ENCODE measurements at regions not wholly inside any gene's neighbourhood (a gene's known extent, or its start where the extent isn't known, plus 50 kb on each side); places are given as distances from the start of the nearest gene placed in this dataset.

DNA sequence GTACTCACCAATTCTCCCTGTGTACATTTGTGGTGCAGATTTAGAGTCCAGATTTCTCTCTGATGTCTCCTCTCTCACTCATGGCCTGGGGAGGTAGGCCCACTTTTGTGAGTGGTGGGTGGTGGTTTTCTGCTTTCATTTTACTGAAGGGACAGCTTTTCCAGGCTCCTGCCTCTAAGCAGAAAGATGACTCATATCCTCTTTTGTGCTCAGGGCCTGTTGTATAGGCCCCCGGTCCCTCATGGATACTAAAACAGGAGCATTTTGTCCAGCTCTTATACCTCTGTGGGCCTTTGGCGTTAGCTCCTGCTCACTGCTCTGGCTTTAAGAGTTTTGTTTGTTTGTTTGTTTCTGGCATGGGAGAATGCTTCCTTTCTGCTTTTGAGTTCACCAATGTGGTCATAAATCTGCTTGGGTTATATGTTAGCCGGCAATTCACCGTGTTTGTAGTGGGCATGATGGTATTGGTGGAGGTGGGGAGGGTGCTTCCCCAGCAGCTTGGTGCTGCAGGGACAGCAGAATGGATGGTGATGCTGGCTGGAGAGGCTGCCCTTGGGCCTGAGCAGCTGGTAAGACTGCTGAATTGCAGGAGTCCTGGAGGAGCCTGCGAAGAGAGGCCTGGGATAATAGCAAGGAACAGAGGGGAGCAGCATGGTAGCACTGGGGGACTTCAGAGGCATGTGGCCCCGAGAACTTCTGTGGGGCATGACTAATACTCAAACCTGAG lies 468.7 kb downstream of the RPS24 start:
- 86% methylated on average over 6 of the region's 6 CpGs for WGBS
- H3K27ac ChIP-seq (ENCODE audit: low read depth, low read length), result no peak overlapping the region
- no peak overlapping the region for H3K4me3 ChIP-seq (ENCODE audit: low read length)
- H3K36me3 ChIP-seq (ENCODE audit: insufficient read depth, low read length), result no peaks in the 10 kb centered on the region
- H3K9ac ChIP-seq (ENCODE audit: low read depth, low read length), result no peak overlapping the region
- H3K9me3 ChIP-seq (ENCODE audit: insufficient read depth, low read depth, low read length), result no peaks in the 10 kb centered on the region
- no peaks in the 10 kb centered on the region for H3K27me3 ChIP-seq (ENCODE audit: insufficient read depth, low read length)
- peaks cover 3% of the 10 kb centered on the region; the same call in 1 of the 2 replicates for H3K4me1 ChIP-seq (ENCODE audit: insufficient read depth, low read length)

DNA sequence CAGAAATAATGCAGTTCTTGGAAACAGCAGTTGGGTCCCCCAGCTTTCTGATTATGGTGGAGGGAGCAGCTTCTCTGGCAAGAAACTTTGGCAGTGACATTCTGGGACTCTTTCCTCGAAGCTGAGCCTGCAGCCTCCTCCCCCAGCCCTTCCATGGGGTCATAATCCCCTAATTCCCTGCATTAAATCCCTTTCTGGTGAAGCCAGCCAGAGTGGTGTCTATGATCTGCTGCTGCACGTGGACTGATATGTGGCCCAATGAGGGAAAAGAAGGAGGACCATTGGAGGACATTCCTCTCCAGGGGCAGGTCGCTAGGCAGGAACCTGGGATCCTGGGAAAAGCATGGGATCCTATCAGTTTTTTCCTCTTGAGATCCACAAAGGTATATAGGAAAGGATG lies 470.5 kb downstream of the RPS24 start:
- Histone ChIP-seq H3K36me3 (ENCODE audit: insufficient read depth, low read length) (no peaks in the 10 kb centered on the region), H3K27ac (ENCODE audit: low read depth, low read length) (no peak overlapping the region), H3K9me3 (ENCODE audit: insufficient read depth, low read depth, low read length) (no peaks in the 10 kb centered on the region), H3K4me3 (ENCODE audit: low read length) (no peak overlapping the region), H3K27me3 (ENCODE audit: insufficient read depth, low read length) (no peaks in the 10 kb centered on the region), H3K4me1 (ENCODE audit: insufficient read depth, low read length) (peaks cover 3% of the 10 kb centered on the region; the same call in 1 of the 2 replicates), H3K9ac (ENCODE audit: low read depth, low read length) (no peak overlapping the region)
- WGBS, result 87% methylated on average over 3 of the region's 3 CpGs

DNA sequence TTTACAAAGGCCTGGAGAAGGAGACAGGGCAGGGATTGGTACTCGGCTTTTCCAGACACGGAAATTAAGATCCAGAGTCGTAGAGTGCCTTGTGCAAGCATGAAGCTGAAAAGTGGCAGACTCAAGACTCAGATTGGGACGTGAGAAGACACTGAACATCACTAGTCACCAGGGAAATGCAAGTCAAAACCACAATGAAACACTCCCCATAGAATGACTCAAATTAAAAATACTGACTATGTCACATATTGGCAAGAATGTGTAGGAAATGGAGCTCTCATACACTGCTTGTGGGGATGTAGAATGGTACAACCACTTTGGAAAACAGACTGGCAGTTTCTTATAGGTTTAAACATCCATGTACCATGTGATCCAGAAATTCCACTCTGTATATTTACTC lies 472.0 kb downstream of the RPS24 start:
- Histone ChIP-seq H3K36me3 (ENCODE audit: insufficient read depth, low read length) (no peaks in the 10 kb centered on the region), H3K9me3 (ENCODE audit: insufficient read depth, low read depth, low read length) (no peaks in the 10 kb centered on the region), H3K4me1 (ENCODE audit: insufficient read depth, low read length) (peaks cover 3% of the 10 kb centered on the region; the same call in 1 of the 2 replicates), H3K4me3 (ENCODE audit: low read length) (no peak overlapping the region), H3K27me3 (ENCODE audit: insufficient read depth, low read length) (no peaks in the 10 kb centered on the region), H3K27ac (ENCODE audit: low read depth, low read length) (no peak overlapping the region), H3K9ac (ENCODE audit: low read depth, low read length) (no peak overlapping the region)
- 95% methylated on average over 4 of the region's 4 CpGs for WGBS

DNA sequence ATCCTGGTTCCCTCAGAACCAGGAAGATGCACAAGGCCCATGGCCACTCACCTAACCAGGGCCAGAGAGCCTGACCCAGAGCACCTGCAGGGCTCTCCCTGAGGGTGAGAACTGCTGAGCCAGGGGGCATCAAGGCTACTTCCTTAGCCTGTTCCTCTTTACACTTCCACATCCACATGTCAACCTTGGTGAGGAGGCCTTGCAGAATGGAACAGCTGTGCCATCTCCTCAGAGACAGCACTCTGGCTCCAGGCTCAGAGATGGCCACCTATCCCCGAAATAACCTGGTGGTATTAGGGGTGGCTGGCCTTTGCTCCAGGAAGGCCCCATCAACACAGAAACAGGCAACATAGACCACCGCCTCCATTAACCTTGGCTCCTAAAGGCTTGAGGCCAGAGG lies 473.0 kb downstream of the RPS24 start:
- WGBS, result 97% methylated on average over 2 of the region's 2 CpGs

DNA sequence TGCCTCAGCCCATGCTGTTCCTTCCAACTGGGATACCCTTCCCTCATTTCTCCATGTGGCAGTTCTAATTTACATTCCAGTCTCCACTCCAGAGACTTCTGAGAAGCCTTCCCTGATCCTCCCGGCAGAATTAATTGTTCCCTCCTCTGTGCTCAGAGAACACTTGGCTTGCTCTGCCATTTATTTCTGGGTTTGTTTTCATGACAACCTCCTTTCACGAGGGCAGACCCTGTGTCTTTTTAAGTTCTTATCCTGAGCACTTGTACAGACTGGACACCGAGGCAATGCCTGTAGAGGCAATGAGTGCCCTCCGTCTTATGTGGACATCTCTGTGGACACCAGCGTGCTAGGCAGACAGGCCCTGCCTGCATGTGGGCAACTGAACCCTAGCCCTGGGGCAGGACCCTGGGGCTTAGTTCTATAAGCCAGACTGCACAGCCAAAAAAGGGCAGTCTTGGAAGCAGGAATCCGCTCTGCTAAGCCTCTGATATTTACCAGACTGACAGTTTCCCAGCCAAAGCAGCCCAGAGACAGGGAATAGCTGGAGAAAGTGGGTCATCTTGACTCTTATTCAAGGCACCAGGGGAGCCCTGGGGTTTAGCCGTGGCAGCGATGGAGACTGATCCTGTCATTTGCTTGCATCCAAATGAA lies 474.0 kb downstream of the RPS24 start:
- 91% methylated on average over 8 of the region's 8 CpGs for WGBS
- Histone ChIP-seq H3K4me3 (ENCODE audit: low read length) (no peak overlapping the region), H3K9me3 (ENCODE audit: insufficient read depth, low read depth, low read length) (no peaks in the 10 kb centered on the region), H3K36me3 (ENCODE audit: insufficient read depth, low read length) (no peaks in the 10 kb centered on the region), H3K27ac (ENCODE audit: low read depth, low read length) (no peak overlapping the region), H3K4me1 (ENCODE audit: insufficient read depth, low read length) (no peaks in the 10 kb centered on the region), H3K9ac (ENCODE audit: low read depth, low read length) (no peak overlapping the region), H3K27me3 (ENCODE audit: insufficient read depth, low read length) (no peaks in the 10 kb centered on the region)

More for the DNA sequence above, 473.0 kb downstream of the RPS24 start:
- Histone ChIP-seq H3K9me3 (ENCODE audit: insufficient read depth, low read depth, low read length) (no peaks in the 10 kb centered on the region), H3K4me1 (ENCODE audit: insufficient read depth, low read length) (peaks cover 3% of the 10 kb centered on the region; the same call in 1 of the 2 replicates), H3K4me3 (ENCODE audit: low read length) (no peak overlapping the region), H3K36me3 (ENCODE audit: insufficient read depth, low read length) (no peaks in the 10 kb centered on the region), H3K27me3 (ENCODE audit: insufficient read depth, low read length) (no peaks in the 10 kb centered on the region), H3K27ac (ENCODE audit: low read depth, low read length) (no peak overlapping the region), H3K9ac (ENCODE audit: low read depth, low read length) (no peak overlapping the region)

DNA sequence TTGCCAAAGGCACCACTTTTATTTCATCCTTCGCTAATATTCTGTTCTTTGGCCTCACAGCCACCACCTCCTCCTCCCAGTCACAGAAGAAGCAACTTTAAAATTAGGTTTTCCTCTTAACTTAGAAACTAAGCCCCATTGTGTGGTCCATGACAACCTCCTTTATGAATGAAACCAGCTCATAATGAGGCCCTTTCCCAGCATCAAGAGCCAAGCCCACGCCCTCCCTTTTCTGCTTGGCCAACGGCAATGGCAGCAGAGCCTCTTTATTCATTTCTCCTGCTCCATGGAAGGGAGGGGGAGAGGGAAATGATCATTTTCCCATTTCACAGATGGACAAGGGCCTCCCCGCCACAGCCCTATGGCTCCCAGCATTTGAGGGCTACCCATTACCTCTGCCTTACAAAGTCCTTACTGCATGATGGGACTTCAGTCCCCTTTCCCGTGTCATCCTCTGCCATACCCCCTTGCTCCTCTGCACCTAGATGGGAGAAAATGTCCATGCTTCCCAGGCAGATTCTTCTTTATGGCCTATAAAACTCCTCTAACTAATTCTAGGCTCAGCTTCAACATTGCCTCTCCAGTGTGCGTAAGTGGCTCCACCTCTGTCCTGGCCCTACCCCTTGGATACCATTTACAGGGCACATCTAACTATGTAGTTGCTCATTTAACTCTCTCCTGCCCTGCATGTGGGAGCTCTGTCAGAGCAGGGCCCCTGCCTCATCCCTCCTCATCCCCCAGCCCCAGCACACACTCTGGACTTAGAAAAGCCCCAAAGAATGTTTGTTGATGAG lies 475.5 kb downstream of the RPS24 start:
- Histone ChIP-seq H3K27ac (ENCODE audit: low read depth, low read length) (no peak overlapping the region), H3K4me1 (ENCODE audit: insufficient read depth, low read length) (no peaks in the 10 kb centered on the region), H3K9me3 (ENCODE audit: insufficient read depth, low read depth, low read length) (no peaks in the 10 kb centered on the region), H3K27me3 (ENCODE audit: insufficient read depth, low read length) (no peaks in the 10 kb centered on the region), H3K36me3 (ENCODE audit: insufficient read depth, low read length) (no peaks in the 10 kb centered on the region), H3K4me3 (ENCODE audit: low read length) (no peak overlapping the region), H3K9ac (ENCODE audit: low read depth, low read length) (no peak overlapping the region)
- 93% methylated on average over 6 of the region's 6 CpGs for WGBS

DNA sequence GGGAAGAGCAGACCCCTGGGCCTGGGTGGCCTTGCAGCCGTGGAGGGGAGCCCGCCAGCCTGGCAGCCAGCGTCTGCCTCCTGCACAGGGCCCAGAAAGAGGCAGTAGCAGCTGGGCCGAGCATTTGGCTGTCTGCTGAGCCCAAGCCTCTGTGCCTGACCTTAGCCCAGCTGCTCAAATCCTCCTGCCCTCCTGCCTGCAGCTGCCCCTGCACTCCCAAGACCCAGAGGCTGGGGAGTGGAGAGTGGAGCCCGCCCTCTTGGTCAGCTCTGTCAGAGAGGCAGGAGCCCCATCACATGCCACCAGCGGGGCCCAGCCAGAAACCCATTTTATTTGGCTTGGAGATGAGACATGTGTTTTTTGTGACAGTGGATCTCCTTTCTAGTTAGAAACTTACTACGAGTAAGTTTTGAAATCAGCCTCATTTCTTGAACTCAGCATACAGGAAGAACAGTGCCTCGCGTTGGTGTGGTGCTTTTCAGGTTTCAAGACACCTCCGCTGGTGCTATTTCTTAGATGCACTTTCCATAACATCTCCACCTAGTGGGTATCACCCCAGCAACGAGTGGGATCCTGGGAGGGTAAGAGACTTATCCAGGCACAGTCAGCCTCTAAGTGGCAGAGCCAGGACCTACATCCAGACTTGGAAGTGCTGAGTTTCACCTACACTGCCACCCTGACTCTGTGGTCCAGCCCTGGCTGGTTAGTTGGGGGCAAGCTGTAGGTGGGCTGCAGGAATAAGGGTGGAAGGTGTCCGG lies 477.1 kb downstream of the RPS24 start:
- H3K27ac ChIP-seq (ENCODE audit: low read depth, low read length), result no peak overlapping the region
- no peaks in the 10 kb centered on the region for H3K4me1 ChIP-seq (ENCODE audit: insufficient read depth, low read length)
- H3K36me3 ChIP-seq (ENCODE audit: insufficient read depth, low read length), result no peaks in the 10 kb centered on the region
- no peaks in the 10 kb centered on the region for H3K27me3 ChIP-seq (ENCODE audit: insufficient read depth, low read length)
- no peaks in the 10 kb centered on the region for H3K9me3 ChIP-seq (ENCODE audit: insufficient read depth, low read depth, low read length)
- WGBS, result 91% methylated on average over 12 of the region's 12 CpGs
- H3K9ac ChIP-seq (ENCODE audit: low read depth, low read length), result no peak overlapping the region
- H3K4me3 ChIP-seq (ENCODE audit: low read length), result no peak overlapping the region

DNA sequence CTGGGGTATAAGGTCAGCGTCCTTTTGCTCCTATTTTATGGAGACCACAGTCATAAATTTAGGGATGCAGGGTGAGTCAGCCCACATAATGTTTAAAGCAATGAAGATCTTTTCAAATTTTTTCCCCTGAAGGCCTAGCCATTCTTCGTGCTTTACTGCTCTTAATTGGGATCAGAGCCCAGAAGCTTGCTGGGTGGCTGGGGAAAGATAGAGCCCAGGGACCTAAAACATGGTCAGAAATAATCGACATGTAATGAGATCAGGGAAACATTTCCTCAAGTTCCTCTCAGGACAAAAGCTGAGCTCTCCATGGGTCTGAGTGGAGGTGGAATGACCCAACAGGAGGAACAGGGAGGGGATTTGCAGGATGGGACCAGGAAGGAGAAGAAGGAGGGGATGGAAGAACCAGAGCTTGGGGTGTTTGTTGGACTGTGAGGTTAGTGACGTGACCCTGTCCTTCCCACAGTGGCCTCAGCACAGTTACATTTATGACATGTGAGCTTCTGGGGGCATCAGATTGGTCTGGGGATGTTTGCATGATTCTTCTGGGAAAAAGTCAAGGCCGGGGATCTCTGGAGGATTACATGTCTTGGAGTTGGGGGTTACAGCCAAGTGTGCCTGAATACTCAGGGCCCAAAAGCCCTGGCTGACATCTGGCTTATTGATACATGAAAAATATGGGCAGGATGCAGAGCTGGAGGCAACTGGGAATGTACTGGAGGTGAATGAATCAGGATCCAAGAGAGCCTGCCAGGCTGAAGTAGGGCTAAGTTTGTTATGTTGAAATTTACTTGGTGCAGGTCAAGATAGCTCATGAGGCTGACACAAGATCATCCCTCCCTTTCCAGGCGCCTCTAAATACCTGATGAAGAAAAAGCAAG lies 477.9 kb downstream of the RPS24 start:
- Histone ChIP-seq H3K36me3 (ENCODE audit: insufficient read depth, low read length) (no peaks in the 10 kb centered on the region), H3K4me3 (ENCODE audit: low read length) (no peak overlapping the region), H3K4me1 (ENCODE audit: insufficient read depth, low read length) (no peaks in the 10 kb centered on the region), H3K27me3 (ENCODE audit: insufficient read depth, low read length) (no peaks in the 10 kb centered on the region), H3K9ac (ENCODE audit: low read depth, low read length) (no peak overlapping the region), H3K27ac (ENCODE audit: low read depth, low read length) (no peak overlapping the region), H3K9me3 (ENCODE audit: insufficient read depth, low read depth, low read length) (no peaks in the 10 kb centered on the region)
- WGBS, result 90% methylated on average over 6 of the region's 6 CpGs

DNA sequence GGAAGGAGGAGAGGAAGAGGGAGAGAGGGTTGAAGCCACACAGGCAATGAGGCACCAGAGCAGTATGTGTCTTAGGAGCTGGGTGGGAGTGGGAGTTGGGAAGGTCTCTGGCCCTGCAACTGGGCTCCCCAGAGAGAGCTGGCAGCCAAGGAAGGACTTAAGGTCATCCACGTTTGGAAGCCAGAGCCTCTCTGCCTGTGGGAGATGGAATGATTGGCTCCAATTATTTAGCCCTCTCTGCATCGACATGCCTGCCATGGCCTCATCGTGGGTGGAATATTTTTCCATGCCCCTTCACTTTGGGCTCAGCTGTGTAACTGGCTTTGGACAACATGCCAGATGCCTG lies 478.5 kb downstream of the RPS24 start:
- Histone ChIP-seq H3K9me3 (ENCODE audit: insufficient read depth, low read depth, low read length) (no peaks in the 10 kb centered on the region), H3K27me3 (ENCODE audit: insufficient read depth, low read length) (no peaks in the 10 kb centered on the region), H3K36me3 (ENCODE audit: insufficient read depth, low read length) (no peaks in the 10 kb centered on the region), H3K4me1 (ENCODE audit: insufficient read depth, low read length) (no peaks in the 10 kb centered on the region), H3K9ac (ENCODE audit: low read depth, low read length) (no peak overlapping the region), H3K4me3 (ENCODE audit: low read length) (no peak overlapping the region), H3K27ac (ENCODE audit: low read depth, low read length) (no peak overlapping the region)
- WGBS, result 95% methylated on average over 3 of the region's 3 CpGs

DNA sequence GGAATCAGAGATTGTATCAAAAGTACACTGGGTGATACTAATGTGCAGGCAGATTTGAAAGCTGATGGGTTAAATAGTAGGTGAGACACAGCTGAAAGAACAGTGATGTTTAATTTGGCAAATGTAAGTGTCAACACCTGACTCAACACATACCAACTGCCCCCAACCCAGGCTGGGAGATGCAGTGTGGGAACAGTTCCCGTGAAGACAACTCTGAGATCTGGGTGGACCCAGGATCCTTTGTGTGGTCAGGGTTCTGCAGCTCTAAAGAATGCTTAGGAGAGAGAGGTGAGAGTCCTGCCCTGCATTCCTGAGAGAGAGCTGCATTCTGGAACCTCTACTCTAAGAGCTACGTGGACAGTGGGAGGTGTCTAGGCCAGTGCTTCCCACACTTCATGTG lies 479.7 kb downstream of the RPS24 start:
- no peak overlapping the region for H3K4me3 ChIP-seq (ENCODE audit: low read length)
- H3K4me1 ChIP-seq (ENCODE audit: insufficient read depth, low read length), result no peaks in the 10 kb centered on the region
- WGBS, result 65% methylated on average over 2 of the region's 2 CpGs
- H3K27me3 ChIP-seq (ENCODE audit: insufficient read depth, low read length), result no peaks in the 10 kb centered on the region
- no peak overlapping the region for H3K27ac ChIP-seq (ENCODE audit: low read depth, low read length)
- H3K36me3 ChIP-seq (ENCODE audit: insufficient read depth, low read length), result no peaks in the 10 kb centered on the region
- no peaks in the 10 kb centered on the region for H3K9me3 ChIP-seq (ENCODE audit: insufficient read depth, low read depth, low read length)
- H3K9ac ChIP-seq (ENCODE audit: low read depth, low read length), result no peak overlapping the region

All from HUES64 (cell line).